ENCODE measurements at regions not wholly inside any gene's neighbourhood (a gene's known extent, or its start where the extent isn't known, plus 50 kb on each side); places are given as distances from the start of the nearest gene placed in this dataset.
A peak's percentile ranks its signal among the peaks of the same experiment; 100 is the strongest.

GRCh38 chr4:35934320-35934981, 309.9 kb downstream of the ARAP2 start:
- FAIRE-seq: no peak

GRCh38 chr4:35938936-35939335, 305.4 kb downstream of the ARAP2 start:
- FAIRE-seq (no peak), DNase-seq (ENCODE audit: low spot score) (no peak)

More at GRCh38 chr4:35934320-35934981, 309.9 kb downstream of the ARAP2 start:
- peak; percentile 20 for DNase-seq (ENCODE audit: low spot score)

GRCh38 chr4:35939751-35940150, 304.6 kb downstream of the ARAP2 start:
- DNase-seq (ENCODE audit: low spot score): no peak

GRCh38 chr4:35942092-35942491, 302.2 kb downstream of the ARAP2 start:
- DNase-seq (ENCODE audit: low spot score): no peak
- FAIRE-seq: no peak

More at GRCh38 chr4:35939751-35940150, 304.6 kb downstream of the ARAP2 start:
- no peak for FAIRE-seq

- no peak for DNase-seq (ENCODE audit: low spot score)
- FAIRE-seq: no peak
Observed at GRCh38 chr4:35943606-35944005, 300.7 kb downstream of the ARAP2 start.

GRCh38 chr4:35948171-35948570, 296.1 kb downstream of the ARAP2 start:
- DNase-seq (ENCODE audit: low spot score): no peak
- FAIRE-seq: no peak

- DNase-seq (ENCODE audit: low spot score) (no peak), FAIRE-seq (no peak)
Observed at GRCh38 chr4:35950442-35950841, 293.9 kb downstream of the ARAP2 start.

GRCh38 chr4:35952751-35953150, 291.6 kb downstream of the ARAP2 start:
- no peak for DNase-seq (ENCODE audit: low spot score)
- FAIRE-seq: no peak

- DNase-seq (ENCODE audit: low spot score) (no peak), FAIRE-seq (no peak)
Observed at GRCh38 chr4:35963383-35963782, 280.9 kb downstream of the ARAP2 start.

- DNase-seq (ENCODE audit: low spot score) (peak; percentile 16), FAIRE-seq (no peak)
Observed at GRCh38 chr4:35963974-35964515, 280.3 kb downstream of the ARAP2 start.

- DNase-seq (ENCODE audit: low spot score): no peak
- FAIRE-seq: no peak
Observed at GRCh38 chr4:35965300-35965699, 279.0 kb downstream of the ARAP2 start.

GRCh38 chr4:35966566-35966965, 277.7 kb downstream of the ARAP2 start:
- DNase-seq (ENCODE audit: low spot score) (no peak), FAIRE-seq (no peak)

- FAIRE-seq (no peak), DNase-seq (ENCODE audit: low spot score) (no peak)
Observed at GRCh38 chr4:35970366-35970960, 273.9 kb downstream of the ARAP2 start.

- FAIRE-seq: no peak
Observed at GRCh38 chr4:35972814-35973213, 271.5 kb downstream of the ARAP2 start.

GRCh38 chr4:35975617-35976355, 268.5 kb downstream of the ARAP2 start:
- FAIRE-seq (no peak), DNase-seq (ENCODE audit: low spot score) (no peak)

More at GRCh38 chr4:35972814-35973213, 271.5 kb downstream of the ARAP2 start:
- no peak for DNase-seq (ENCODE audit: low spot score)

- FAIRE-seq (no peak), DNase-seq (ENCODE audit: low spot score) (no peak)
Observed at GRCh38 chr4:35978551-35978950, 265.8 kb downstream of the ARAP2 start.

- no peak for FAIRE-seq
Observed at GRCh38 chr4:35982318-35982717, 262.0 kb downstream of the ARAP2 start.

GRCh38 chr4:35986537-35986936, 257.8 kb downstream of the ARAP2 start:
- DNase-seq (ENCODE audit: low spot score) (no peak), FAIRE-seq (no peak)

More at GRCh38 chr4:35982318-35982717, 262.0 kb downstream of the ARAP2 start:
- no peak for DNase-seq (ENCODE audit: low spot score)

- FAIRE-seq (no peak), DNase-seq (ENCODE audit: low spot score) (no peak)
Observed at GRCh38 chr4:35993606-35994005, 250.7 kb downstream of the ARAP2 start.

- no peak for FAIRE-seq
- no peak for DNase-seq (ENCODE audit: low spot score)
Observed at GRCh38 chr4:36000941-36001557, 243.3 kb downstream of the ARAP2 start.

- DNase-seq (ENCODE audit: low spot score): no peak
- FAIRE-seq: no peak
Observed at GRCh38 chr4:36003051-36003450, 241.3 kb downstream of the ARAP2 start.

All from urothelium cell line (cell line).